ENCODE measurements at regions not wholly inside any gene's neighbourhood (a gene's known extent, or its start where the extent isn't known, plus 50 kb on each side); places are given as distances from the start of the nearest gene placed in this dataset.

DNA sequence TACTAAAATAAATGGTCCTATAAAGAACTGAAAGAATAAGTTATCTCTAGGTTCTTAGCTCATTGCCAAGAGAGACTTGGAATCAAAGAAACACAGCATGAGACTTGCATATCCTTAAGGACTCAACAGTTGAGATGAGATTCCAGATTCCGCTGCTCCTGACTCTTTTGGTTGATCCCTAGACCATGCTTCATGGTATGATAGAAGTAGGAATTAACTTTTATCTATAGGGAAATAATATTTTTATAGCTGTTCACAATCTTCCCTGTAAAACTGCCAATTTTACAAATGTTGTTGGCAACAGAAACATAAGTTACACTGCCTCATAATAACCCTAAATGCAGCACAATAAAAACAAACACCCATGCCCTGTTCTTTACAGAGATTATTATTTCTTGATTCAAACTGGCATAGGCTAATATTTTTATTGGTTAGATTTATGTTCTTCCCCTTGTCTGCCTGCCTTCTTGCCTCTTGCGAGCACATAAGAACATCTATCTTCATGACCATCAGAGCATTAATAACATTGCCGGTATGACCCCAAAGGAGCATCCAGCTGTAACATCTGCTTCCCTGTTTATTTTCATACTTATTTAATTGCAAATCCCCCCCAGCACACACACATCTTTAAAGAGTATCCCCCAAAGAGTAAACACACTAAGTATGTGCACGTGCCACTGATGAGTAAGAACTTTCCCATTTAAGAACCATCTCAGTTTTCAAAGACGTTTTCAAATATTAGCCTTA, 735.7 kb upstream of the SLC8A1 start:
- Mint-ChIP-seq H3K4me3 (no peak overlapping the region), H3K36me3 (ENCODE audit: low read depth) (no peaks in the 10 kb centered on the region), H3K27ac (no peak overlapping the region), H3K4me1 (ENCODE audit: low read depth) (no peaks in the 10 kb centered on the region), H3K27me3 (ENCODE audit: insufficient read depth) (no peaks in the 10 kb centered on the region), H3K9me3 (peaks cover 5% of the 10 kb centered on the region)
- no peak for DNase-seq
- TF ChIP-seq, protein P1, sequence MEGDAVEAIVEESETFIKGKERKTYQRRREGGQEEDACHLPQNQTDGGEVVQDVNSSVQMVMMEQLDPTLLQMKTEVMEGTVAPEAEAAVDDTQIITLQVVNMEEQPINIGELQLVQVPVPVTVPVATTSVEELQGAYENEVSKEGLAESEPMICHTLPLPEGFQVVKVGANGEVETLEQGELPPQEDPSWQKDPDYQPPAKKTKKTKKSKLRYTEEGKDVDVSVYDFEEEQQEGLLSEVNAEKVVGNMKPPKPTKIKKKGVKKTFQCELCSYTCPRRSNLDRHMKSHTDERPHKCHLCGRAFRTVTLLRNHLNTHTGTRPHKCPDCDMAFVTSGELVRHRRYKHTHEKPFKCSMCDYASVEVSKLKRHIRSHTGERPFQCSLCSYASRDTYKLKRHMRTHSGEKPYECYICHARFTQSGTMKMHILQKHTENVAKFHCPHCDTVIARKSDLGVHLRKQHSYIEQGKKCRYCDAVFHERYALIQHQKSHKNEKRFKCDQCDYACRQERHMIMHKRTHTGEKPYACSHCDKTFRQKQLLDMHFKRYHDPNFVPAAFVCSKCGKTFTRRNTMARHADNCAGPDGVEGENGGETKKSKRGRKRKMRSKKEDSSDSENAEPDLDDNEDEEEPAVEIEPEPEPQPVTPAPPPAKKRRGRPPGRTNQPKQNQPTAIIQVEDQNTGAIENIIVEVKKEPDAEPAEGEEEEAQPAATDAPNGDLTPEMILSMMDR (IDR thresholded peaks at IDR 0.05), result no peak

DNA sequence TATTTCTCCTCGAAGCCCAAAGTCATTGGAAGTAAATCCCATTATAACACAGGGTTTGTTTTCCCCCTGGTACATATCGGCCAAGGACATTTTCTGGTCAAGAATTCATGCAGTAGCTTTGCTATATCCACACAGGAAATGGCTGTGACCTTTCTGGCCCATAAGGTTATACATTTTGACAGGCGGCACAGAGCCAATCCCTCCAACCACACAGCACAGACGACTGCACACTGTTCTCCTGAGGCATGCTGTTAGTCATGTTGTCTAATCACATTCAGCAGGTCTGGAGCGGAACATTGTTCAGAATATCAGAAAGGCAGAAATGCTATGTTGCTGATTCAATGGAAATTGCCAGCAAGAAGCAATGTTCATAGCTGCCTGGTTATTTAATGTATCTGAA, 742.3 kb upstream of the SLC8A1 start:
- TF ChIP-seq, protein P1 (IDR thresholded peaks at IDR 0.05), result no peak
- DNase-seq, result no peak

DNA sequence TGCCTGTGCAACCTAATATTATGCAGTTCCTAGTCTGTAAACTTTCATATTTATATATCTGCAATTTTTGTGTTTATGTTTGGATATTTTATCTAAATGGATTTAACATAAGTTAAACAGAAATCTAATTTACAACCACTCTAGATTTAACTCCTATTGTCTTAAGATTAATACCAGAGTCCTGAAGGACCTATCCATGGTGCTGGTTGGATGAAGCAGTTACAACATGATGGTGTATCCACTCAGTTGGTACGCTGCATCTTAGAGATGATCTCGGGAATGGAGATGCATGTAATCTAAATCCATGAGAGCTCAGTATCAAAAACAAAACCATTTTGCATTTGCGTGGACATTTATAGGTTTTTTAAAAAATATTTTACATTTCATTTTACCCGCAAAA, 745.9 kb upstream of the SLC8A1 start:
- DNase-seq, result no peak
- Mint-ChIP-seq H3K27ac (no peak overlapping the region), H3K4me1 (ENCODE audit: low read depth) (no peaks in the 10 kb centered on the region; the same call in 1 of the 2 replicates), H3K27me3 (ENCODE audit: insufficient read depth) (no peaks in the 10 kb centered on the region), H3K9me3 (peaks cover 5% of the 10 kb centered on the region; the same call in 1 of the 2 replicates), H3K36me3 (ENCODE audit: low read depth) (no peaks in the 10 kb centered on the region; the same call in 1 of the 2 replicates), H3K4me3 (no peak overlapping the region)
- TF ChIP-seq, protein P1 (IDR thresholded peaks at IDR 0.05), result no peak

More for the DNA sequence above, 742.3 kb upstream of the SLC8A1 start:
- H3K4me3 Mint-ChIP-seq, result no peak overlapping the region
- no peaks in the 10 kb centered on the region; the same call in 1 of the 2 replicates for H3K9me3 Mint-ChIP-seq
- no peak overlapping the region for H3K27ac Mint-ChIP-seq
- H3K36me3 Mint-ChIP-seq (ENCODE audit: low read depth), result no peaks in the 10 kb centered on the region
- H3K27me3 Mint-ChIP-seq (ENCODE audit: insufficient read depth), result no peaks in the 10 kb centered on the region
- H3K4me1 Mint-ChIP-seq (ENCODE audit: low read depth), result no peaks in the 10 kb centered on the region; the same call in 1 of the 2 replicates

DNA sequence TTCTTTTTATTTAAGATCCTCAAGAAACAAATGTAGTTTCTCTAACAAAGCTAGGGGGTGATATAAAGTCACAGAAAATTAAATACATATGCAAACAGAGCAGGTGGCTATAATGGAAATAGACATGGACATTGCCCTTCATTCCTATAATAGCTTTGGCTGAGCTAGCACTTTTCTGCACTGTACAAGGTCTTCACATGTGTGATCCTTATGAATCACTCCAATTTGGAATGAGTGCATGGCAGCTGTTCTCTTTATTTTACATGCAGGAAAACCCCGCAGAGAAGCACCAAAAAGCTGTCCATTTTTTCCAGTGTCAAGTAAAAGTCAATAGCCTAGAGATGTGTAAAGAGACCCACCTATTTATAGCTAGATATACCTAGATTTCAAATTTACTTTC, 747.4 kb upstream of the SLC8A1 start:
- Mint-ChIP-seq H3K27ac (no peak overlapping the region), H3K4me3 (no peak overlapping the region), H3K9me3 (peaks cover 8% of the 10 kb centered on the region; the same call in 1 of the 2 replicates), H3K4me1 (ENCODE audit: low read depth) (no peaks in the 10 kb centered on the region; the same call in 1 of the 2 replicates), H3K36me3 (ENCODE audit: low read depth) (no peaks in the 10 kb centered on the region; the same call in 1 of the 2 replicates), H3K27me3 (ENCODE audit: insufficient read depth) (peaks cover under 1% of the 10 kb centered on the region; the same call in 1 of the 2 replicates)
- TF ChIP-seq, protein P1 (IDR thresholded peaks at IDR 0.05), result no peak
- DNase-seq, result no peak

DNA sequence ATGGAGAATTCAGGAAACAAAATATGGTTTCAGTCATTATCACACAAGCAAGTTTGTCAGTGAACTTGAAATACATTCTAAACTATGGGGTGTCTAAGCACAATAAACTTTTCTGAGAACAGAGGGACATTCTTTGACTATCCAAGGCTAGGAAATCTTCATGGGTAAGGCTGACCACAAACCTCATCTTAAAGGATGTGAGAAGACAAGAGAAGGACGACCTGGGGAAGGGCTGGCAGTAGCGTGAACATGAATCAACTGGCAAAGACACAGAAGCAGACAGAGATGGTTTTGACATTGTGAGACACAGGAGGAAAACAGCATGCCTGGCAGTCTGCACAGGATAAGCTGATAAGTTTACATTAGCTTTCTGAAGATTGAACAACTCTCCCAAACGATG, 752.4 kb upstream of the SLC8A1 start:
- peaks cover 25% of the 10 kb centered on the region for H3K9me3 Mint-ChIP-seq
- H3K27me3 Mint-ChIP-seq (ENCODE audit: insufficient read depth), result peaks cover 2% of the 10 kb centered on the region; the same call in 1 of the 2 replicates
- H3K4me3 Mint-ChIP-seq, result no peak overlapping the region
- DNase-seq, result no peak
- H3K27ac Mint-ChIP-seq, result no peak overlapping the region
- no peaks in the 10 kb centered on the region; the same call in 1 of the 2 replicates for H3K36me3 Mint-ChIP-seq (ENCODE audit: low read depth)
- TF ChIP-seq, protein P1 (IDR thresholded peaks at IDR 0.05), result no peak
- no peaks in the 10 kb centered on the region for H3K4me1 Mint-ChIP-seq (ENCODE audit: low read depth)

All from HFFc6 (cell line).